ENCODE measurements at regions not wholly inside any gene's neighbourhood (a gene's known extent, or its start where the extent isn't known, plus 50 kb on each side); places are given as distances from the start of the nearest gene placed in this dataset.
A peak's percentile ranks its signal among the peaks of the same experiment; 100 is the strongest.
"Not testable (repeated sequence)": the region's sequence is repeated elsewhere in the genome, so short reads cannot be mapped to it uniquely, and the experiment has no call there.

DNA sequence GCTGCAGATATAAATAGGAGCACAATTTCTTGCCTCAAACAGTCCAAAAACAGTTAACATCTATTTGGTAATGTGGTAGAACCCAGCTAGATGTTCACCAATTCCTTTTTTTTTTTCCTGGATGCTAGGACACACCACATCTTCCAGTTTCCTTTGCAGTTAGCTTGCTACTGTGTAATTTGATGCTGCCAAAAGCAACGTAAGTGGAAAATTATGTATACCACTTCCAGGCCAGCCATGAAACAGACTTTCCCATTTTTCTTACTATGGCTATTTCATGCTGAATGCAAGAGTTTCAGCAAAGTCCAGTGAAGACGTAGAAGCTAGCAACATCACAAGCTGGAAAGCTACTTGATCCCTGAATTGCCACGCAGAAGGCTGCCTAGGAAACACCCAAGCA is 667.2 kb downstream of the TLE1 start:
- H3K27me3 ChIP-seq (ENCODE audit: insufficient read depth, poor library complexity, severe bottlenecking) = no peaks in the 10 kb centered on the region
- DNase-seq (ENCODE audit: low spot score) (no peak), ATAC-seq (ENCODE audit: low read depth) (no peak)
- no peaks in the 10 kb centered on the region for H3K9me3 ChIP-seq (ENCODE audit: severe bottlenecking)
- peaks cover 9% of the 10 kb centered on the region for H3K4me1 ChIP-seq (ENCODE audit: insufficient read depth, poor library complexity, severe bottlenecking)
- TF ChIP-seq CTCF (IDR thresholded peaks at IDR 0.05; ENCODE audit: poor library complexity, severe bottlenecking) = no peak
- H3K4me3 ChIP-seq (ENCODE audit: severe bottlenecking) = no peak overlapping the region
- H3K27ac ChIP-seq (ENCODE audit: poor library complexity, severe bottlenecking) = no peak overlapping the region
- no peaks in the 10 kb centered on the region for H3K36me3 ChIP-seq (ENCODE audit: low read depth)

DNA sequence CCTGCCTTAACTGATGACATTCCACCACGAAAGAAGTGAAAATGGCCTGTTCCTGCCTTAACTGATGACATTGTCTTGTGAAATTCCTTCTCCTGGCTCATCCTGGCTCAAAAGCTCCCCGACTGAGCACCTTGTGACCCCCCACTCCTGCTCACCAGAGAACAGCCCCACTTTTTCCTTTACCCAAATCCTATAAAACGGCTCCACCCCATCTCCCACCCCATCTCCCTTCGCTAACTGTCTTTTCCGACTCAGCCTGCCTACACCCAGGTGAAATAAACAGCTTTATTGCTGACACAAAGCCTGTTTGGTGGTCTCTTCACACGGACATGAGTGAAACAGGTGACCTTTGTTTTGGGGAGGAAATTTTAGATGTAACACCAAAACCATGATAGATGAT is 674.4 kb downstream of the TLE1 start:
- DNase-seq (ENCODE audit: low spot score); H3K27ac ChIP-seq (ENCODE audit: poor library complexity, severe bottlenecking); H3K27me3 ChIP-seq (ENCODE audit: insufficient read depth, poor library complexity, severe bottlenecking); ATAC-seq (ENCODE audit: low read depth); H3K4me3 ChIP-seq (ENCODE audit: severe bottlenecking); H3K9me3 ChIP-seq (ENCODE audit: severe bottlenecking); H3K4me1 ChIP-seq (ENCODE audit: insufficient read depth, poor library complexity, severe bottlenecking); H3K36me3 ChIP-seq (ENCODE audit: low read depth): not testable (repeated sequence)

DNA sequence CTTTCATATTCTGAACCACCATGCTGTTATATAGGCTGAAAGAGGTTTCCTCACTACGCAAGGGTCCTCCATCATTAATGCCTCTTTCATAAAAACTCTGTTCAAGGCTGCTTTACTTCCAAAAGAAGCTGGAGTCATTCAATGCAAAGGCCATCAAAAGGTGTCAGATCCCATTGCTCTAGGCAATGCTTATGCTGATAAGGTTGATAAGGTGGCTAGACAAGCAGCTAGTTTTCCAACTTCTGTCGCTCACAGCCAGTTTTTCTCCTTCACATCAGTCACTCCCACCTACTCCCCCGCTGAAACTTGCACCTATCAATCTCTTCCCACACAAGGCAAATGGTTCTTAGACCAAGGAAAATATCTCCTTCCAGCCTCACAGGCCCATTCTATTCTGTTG is 676.2 kb downstream of the TLE1 start:
- not testable (repeated sequence) for H3K9me3 ChIP-seq (ENCODE audit: severe bottlenecking); H3K4me1 ChIP-seq (ENCODE audit: insufficient read depth, poor library complexity, severe bottlenecking); H3K4me3 ChIP-seq (ENCODE audit: severe bottlenecking); H3K36me3 ChIP-seq (ENCODE audit: low read depth); H3K27me3 ChIP-seq (ENCODE audit: insufficient read depth, poor library complexity, severe bottlenecking); DNase-seq (ENCODE audit: low spot score); ATAC-seq (ENCODE audit: low read depth); H3K27ac ChIP-seq (ENCODE audit: poor library complexity, severe bottlenecking)

DNA sequence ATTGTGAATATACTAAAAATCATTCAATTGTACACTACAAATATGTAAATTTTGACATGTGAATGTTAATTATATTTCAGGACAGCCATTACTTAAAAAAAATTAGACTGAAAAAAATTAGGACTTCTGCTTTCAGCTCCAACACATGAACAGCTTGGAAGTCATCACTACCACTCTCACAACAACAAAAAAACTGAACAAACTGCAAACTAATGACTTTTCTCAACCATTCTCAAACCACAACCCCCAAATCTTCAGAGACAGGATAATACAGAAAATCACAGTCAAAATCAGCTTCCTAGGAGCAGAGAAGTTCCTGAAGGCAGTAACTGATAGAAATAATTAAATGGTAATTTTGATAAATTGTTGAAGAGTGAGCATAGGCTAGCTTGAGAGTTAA is 686.4 kb downstream of the TLE1 start:
- no peak for TF ChIP-seq CTCF (IDR thresholded peaks at IDR 0.05; ENCODE audit: poor library complexity, severe bottlenecking)
- ATAC-seq (ENCODE audit: low read depth) (no peak), DNase-seq (ENCODE audit: low spot score) (no peak)
- no peaks in the 10 kb centered on the region for H3K4me1 ChIP-seq (ENCODE audit: insufficient read depth, poor library complexity, severe bottlenecking)
- H3K27me3 ChIP-seq (ENCODE audit: insufficient read depth, poor library complexity, severe bottlenecking) = no peaks in the 10 kb centered on the region
- no peaks in the 10 kb centered on the region for H3K9me3 ChIP-seq (ENCODE audit: severe bottlenecking)
- H3K27ac ChIP-seq (ENCODE audit: poor library complexity, severe bottlenecking) = no peak overlapping the region
- H3K36me3 ChIP-seq (ENCODE audit: low read depth) = no peaks in the 10 kb centered on the region
- no peak overlapping the region for H3K4me3 ChIP-seq (ENCODE audit: severe bottlenecking)

- no peaks in the 10 kb centered on the region for H3K4me1 ChIP-seq (ENCODE audit: insufficient read depth, poor library complexity, severe bottlenecking)
- no peak overlapping the region for H3K27ac ChIP-seq (ENCODE audit: poor library complexity, severe bottlenecking)
- peak; percentile 56 for ATAC-seq (ENCODE audit: low read depth)
- DNase-seq (ENCODE audit: low spot score) = no peak
- H3K27me3 ChIP-seq (ENCODE audit: insufficient read depth, poor library complexity, severe bottlenecking) = no peaks in the 10 kb centered on the region
- TF ChIP-seq CTCF (IDR thresholded peaks at IDR 0.05; ENCODE audit: poor library complexity, severe bottlenecking) = no peak
- H3K9me3 ChIP-seq (ENCODE audit: severe bottlenecking) = no peaks in the 10 kb centered on the region
- no peak overlapping the region for H3K4me3 ChIP-seq (ENCODE audit: severe bottlenecking)
- no peaks in the 10 kb centered on the region for H3K36me3 ChIP-seq (ENCODE audit: low read depth)
These were observed 687.1 kb downstream of the TLE1 start for GRCh38 chr9:81002242-81002641.

DNA sequence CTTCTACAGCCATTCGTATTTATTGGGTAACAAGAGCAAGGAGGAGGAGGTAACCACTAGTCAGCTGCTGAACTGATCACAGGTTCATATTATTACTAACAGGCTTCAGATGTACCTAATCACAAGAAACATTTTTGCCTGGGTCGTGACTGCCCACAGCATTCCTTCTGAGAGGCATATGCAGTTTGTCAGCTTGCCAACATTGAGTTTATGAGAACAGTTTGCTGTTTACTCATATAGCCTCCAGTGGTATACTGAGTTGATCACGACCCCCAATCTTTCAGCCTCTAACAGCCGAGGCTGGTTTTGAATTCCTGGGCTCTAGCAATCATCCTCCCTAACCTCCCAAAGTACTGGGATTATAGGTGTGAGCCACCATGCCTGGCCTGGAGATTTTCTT is 693.6 kb downstream of the TLE1 start:
- Histone ChIP-seq H3K27ac (ENCODE audit: poor library complexity, severe bottlenecking) (peak overlapping the region; percentile 42), H3K9me3 (ENCODE audit: severe bottlenecking) (no peaks in the 10 kb centered on the region), H3K4me1 (ENCODE audit: insufficient read depth, poor library complexity, severe bottlenecking) (peaks cover 12% of the 10 kb centered on the region), H3K4me3 (ENCODE audit: severe bottlenecking) (no peak overlapping the region), H3K27me3 (ENCODE audit: insufficient read depth, poor library complexity, severe bottlenecking) (no peaks in the 10 kb centered on the region), H3K36me3 (ENCODE audit: low read depth) (no peaks in the 10 kb centered on the region)
- peak; percentile 48; the same call in 2 of the 3 replicates for ATAC-seq (ENCODE audit: low read depth)
- no peak for DNase-seq (ENCODE audit: low spot score)
- TF ChIP-seq CTCF (IDR thresholded peaks at IDR 0.05; ENCODE audit: poor library complexity, severe bottlenecking) = no peak

Measured in RWPE2 (cell line).